ENCODE measurements at regions not wholly inside any gene's neighbourhood (a gene's known extent, or its start where the extent isn't known, plus 50 kb on each side); places are given as distances from the start of the nearest gene placed in this dataset.

DNA sequence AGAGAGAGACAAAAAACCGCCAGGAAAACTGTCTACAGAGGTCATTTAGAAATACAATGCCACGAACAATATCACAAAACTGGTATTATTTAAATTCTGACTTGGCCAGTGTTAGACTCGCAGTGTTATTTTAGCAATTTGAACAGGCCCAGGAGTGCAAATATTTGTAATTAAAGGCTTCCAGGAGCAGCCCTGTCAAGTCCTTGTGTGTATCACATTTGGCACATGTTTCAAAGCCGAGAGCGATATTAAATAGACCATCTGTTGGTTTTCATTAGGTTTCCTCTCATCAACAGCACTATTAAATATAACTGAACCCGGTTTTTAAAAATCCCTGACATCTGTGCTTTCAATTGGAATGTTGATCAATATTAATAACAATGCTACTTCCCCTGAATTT lies 656.9 kb downstream of the TSN start:
- Histone ChIP-seq H3K4me1 (no peaks in the 10 kb centered on the region), H2AFZ (replicated peaks) (no peak overlapping the region), H4K20me1 (ENCODE audit: low read depth) (no peaks in the 10 kb centered on the region), H3K9ac (no peak overlapping the region), H3K27ac (no peak overlapping the region), H3K4me3 (no peak overlapping the region), H3K79me2 (ENCODE audit: low read depth) (no peaks in the 10 kb centered on the region), H3F3A (ENCODE audit: low read depth) (no peaks in the 10 kb centered on the region), H3K4me2 (no peak overlapping the region), H3K36me3 (no peaks in the 10 kb centered on the region), H3K9me3 (ENCODE audit: low read depth) (peaks cover 3% of the 10 kb centered on the region), H3K27me3 (no peaks in the 10 kb centered on the region)
- no peaks in the 10 kb centered on the region for H3K36me3 Mint-ChIP-seq
- no peak overlapping the region for H3K4me3 Mint-ChIP-seq
- no peak for DNase-seq (ENCODE audit: low spot score)
- peaks cover 8% of the 10 kb centered on the region for H3K9me3 Mint-ChIP-seq
- H3K4me1 Mint-ChIP-seq, result peaks cover 4% of the 10 kb centered on the region
- no peaks in the 10 kb centered on the region for H3K27me3 Mint-ChIP-seq (ENCODE audit: insufficient read depth, low read depth)
- H3K27ac Mint-ChIP-seq, result no peak overlapping the region
- TF ChIP-seq EZH2 (IDR thresholded peaks at IDR 0.05) (no peak), EZH2phosphoT487 (IDR thresholded peaks at IDR 0.05) (no peak)
- TF ChIP-seq, protein P1, sequence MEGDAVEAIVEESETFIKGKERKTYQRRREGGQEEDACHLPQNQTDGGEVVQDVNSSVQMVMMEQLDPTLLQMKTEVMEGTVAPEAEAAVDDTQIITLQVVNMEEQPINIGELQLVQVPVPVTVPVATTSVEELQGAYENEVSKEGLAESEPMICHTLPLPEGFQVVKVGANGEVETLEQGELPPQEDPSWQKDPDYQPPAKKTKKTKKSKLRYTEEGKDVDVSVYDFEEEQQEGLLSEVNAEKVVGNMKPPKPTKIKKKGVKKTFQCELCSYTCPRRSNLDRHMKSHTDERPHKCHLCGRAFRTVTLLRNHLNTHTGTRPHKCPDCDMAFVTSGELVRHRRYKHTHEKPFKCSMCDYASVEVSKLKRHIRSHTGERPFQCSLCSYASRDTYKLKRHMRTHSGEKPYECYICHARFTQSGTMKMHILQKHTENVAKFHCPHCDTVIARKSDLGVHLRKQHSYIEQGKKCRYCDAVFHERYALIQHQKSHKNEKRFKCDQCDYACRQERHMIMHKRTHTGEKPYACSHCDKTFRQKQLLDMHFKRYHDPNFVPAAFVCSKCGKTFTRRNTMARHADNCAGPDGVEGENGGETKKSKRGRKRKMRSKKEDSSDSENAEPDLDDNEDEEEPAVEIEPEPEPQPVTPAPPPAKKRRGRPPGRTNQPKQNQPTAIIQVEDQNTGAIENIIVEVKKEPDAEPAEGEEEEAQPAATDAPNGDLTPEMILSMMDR (IDR thresholded peaks at IDR 0.05), result no peak

DNA sequence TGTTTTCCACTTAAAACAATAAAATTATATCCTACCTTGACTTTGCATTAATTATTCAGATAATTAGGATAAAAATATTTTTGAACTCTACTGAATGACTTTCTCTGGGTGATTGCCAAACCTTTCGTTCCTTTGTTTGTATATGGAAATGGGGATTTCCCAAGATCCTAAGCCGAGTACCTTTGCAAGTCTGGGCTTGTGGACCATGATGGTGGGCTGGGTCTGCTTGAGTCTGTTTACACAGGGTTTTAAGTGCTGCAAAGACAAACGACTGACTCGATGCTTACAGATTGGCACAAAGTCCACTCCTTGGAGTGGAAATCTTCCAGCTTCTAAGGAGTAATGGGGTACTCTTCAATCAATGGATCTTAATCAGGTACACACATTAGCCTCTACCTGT lies 659.5 kb downstream of the TSN start:
- H3K36me3 ChIP-seq, result no peaks in the 10 kb centered on the region
- no peaks in the 10 kb centered on the region for H3K27me3 ChIP-seq
- no peaks in the 10 kb centered on the region for H3K4me1 ChIP-seq
- H3K4me2 ChIP-seq, result no peak overlapping the region
- H3K27ac ChIP-seq, result no peak overlapping the region
- peaks cover 8% of the 10 kb centered on the region for H3K9me3 Mint-ChIP-seq
- no peaks in the 10 kb centered on the region for H3K79me2 ChIP-seq (ENCODE audit: low read depth)
- no peak overlapping the region for H3K4me3 Mint-ChIP-seq
- no peak overlapping the region for H3K27ac Mint-ChIP-seq
- no peaks in the 10 kb centered on the region for H3K36me3 Mint-ChIP-seq
- H3K9ac ChIP-seq, result no peak overlapping the region
- TF ChIP-seq, protein P1 (IDR thresholded peaks at IDR 0.05), result no peak
- no peak for TF ChIP-seq EZH2 (IDR thresholded peaks at IDR 0.05)
- TF ChIP-seq EZH2phosphoT487 (IDR thresholded peaks at IDR 0.05), result no peak
- no peak overlapping the region for H2AFZ ChIP-seq (replicated peaks)
- H3K4me1 Mint-ChIP-seq, result no peaks in the 10 kb centered on the region
- no peaks in the 10 kb centered on the region for H4K20me1 ChIP-seq (ENCODE audit: low read depth)
- DNase-seq (ENCODE audit: low spot score), result no peak
- no peak overlapping the region for H3K4me3 ChIP-seq
- no peaks in the 10 kb centered on the region for H3F3A ChIP-seq (ENCODE audit: low read depth)
- H3K27me3 Mint-ChIP-seq (ENCODE audit: insufficient read depth, low read depth), result peaks cover 2% of the 10 kb centered on the region
- peaks cover 3% of the 10 kb centered on the region for H3K9me3 ChIP-seq (ENCODE audit: low read depth)

DNA sequence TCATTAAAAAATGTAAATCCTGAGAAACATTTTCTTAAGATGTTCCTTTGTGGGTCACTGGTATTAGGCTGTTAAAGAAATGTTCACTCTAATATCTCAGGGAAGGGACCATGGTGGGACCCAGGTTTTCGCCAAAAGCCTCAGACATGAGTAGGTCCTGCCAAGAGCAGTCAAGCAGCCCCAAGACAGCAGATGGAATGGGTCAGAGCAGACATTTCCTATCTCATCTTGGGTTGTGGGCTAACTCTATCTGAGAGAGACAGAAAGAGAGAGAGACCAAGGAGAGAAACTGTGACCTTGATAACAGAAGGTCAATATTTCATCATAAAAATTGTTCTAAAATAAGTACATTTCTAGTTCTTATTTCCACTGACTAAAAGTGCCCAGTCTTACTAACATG lies 661.7 kb downstream of the TSN start:
- no peak for DNase-seq (ENCODE audit: low spot score)
- Histone ChIP-seq H2AFZ (replicated peaks) (no peak overlapping the region), H3K36me3 (no peaks in the 10 kb centered on the region), H3K79me2 (ENCODE audit: low read depth) (no peaks in the 10 kb centered on the region), H3K9ac (no peak overlapping the region), H3F3A (ENCODE audit: low read depth) (no peaks in the 10 kb centered on the region), H3K9me3 (ENCODE audit: low read depth) (no peaks in the 10 kb centered on the region), H3K27me3 (no peaks in the 10 kb centered on the region), H4K20me1 (ENCODE audit: low read depth) (no peaks in the 10 kb centered on the region), H3K4me2 (no peak overlapping the region), H3K4me1 (no peaks in the 10 kb centered on the region), H3K4me3 (no peak overlapping the region), H3K27ac (no peak overlapping the region)
- H3K36me3 Mint-ChIP-seq, result no peaks in the 10 kb centered on the region
- no peak for TF ChIP-seq EZH2 (IDR thresholded peaks at IDR 0.05)
- TF ChIP-seq, protein P1 (IDR thresholded peaks at IDR 0.05), result no peak
- no peak for TF ChIP-seq EZH2phosphoT487 (IDR thresholded peaks at IDR 0.05)
- no peak overlapping the region for H3K4me3 Mint-ChIP-seq
- H3K27ac Mint-ChIP-seq, result no peak overlapping the region
- no peaks in the 10 kb centered on the region for H3K4me1 Mint-ChIP-seq
- no peaks in the 10 kb centered on the region for H3K9me3 Mint-ChIP-seq
- peaks cover 2% of the 10 kb centered on the region for H3K27me3 Mint-ChIP-seq (ENCODE audit: insufficient read depth, low read depth)

DNA sequence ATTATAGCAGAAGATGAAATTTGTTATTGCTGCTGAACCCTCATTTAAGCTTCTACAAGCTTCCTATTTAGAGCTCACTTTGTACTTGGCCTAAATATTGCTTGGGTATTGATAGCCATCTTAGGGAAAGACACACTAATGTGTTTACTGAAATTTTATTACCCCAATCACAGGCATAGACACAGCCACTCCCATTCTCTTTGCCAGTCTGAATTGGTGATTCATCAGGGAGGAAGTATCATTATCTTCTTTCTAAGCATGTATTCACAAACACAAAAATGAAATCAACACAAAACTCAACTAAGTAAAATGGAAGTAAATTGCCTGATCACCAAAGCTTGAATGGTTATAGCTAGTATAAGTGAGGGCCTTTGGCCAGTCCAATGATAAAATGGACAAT lies 666.3 kb downstream of the TSN start:
- H3K36me3 Mint-ChIP-seq, result no peaks in the 10 kb centered on the region
- no peaks in the 10 kb centered on the region for H3K79me2 ChIP-seq (ENCODE audit: low read depth)
- no peaks in the 10 kb centered on the region for H3K36me3 ChIP-seq
- no peaks in the 10 kb centered on the region for H3K4me1 Mint-ChIP-seq
- no peak overlapping the region for H2AFZ ChIP-seq (replicated peaks)
- H3K27ac ChIP-seq, result no peak overlapping the region
- no peaks in the 10 kb centered on the region for H4K20me1 ChIP-seq (ENCODE audit: low read depth)
- TF ChIP-seq EZH2phosphoT487 (IDR thresholded peaks at IDR 0.05) (no peak), EZH2 (IDR thresholded peaks at IDR 0.05) (no peak)
- TF ChIP-seq, protein P1 (IDR thresholded peaks at IDR 0.05), result no peak
- H3K27me3 ChIP-seq, result no peaks in the 10 kb centered on the region
- no peaks in the 10 kb centered on the region for H3K9me3 ChIP-seq (ENCODE audit: low read depth)
- H3K9me3 Mint-ChIP-seq, result no peaks in the 10 kb centered on the region
- no peak overlapping the region for H3K4me2 ChIP-seq
- H3K4me1 ChIP-seq, result no peaks in the 10 kb centered on the region
- no peak overlapping the region for H3K4me3 Mint-ChIP-seq
- no peak overlapping the region for H3K4me3 ChIP-seq
- peaks cover 2% of the 10 kb centered on the region for H3K27me3 Mint-ChIP-seq (ENCODE audit: insufficient read depth, low read depth)
- H3F3A ChIP-seq (ENCODE audit: low read depth), result no peaks in the 10 kb centered on the region
- H3K27ac Mint-ChIP-seq, result no peak overlapping the region
- DNase-seq (ENCODE audit: low spot score), result no peak
- no peak overlapping the region for H3K9ac ChIP-seq

All from neural progenitor cell (in vitro differentiated cells).